GM12891 (cell line): ENCODE measurements at regions not wholly inside any gene's neighbourhood (a gene's known extent, or its start where the extent isn't known, plus 50 kb on each side); places are given as distances from the start of the nearest gene placed in this dataset.

Experiments used
- POLR2A ChIP-seq: IDR thresholded peaks from 2 replicates; pipeline ENCODE4 v1.6.1; 2011; ENCODE audit warnings: low read depth, low read length, control low read depth
- POLR2AphosphoS5 ChIP-seq: IDR thresholded peaks from 2 replicates; pipeline ENCODE4 v1.6.1; 2011; ENCODE audit warnings: low read depth, low read length, control low read depth
- SPI1 ChIP-seq: IDR thresholded peaks from 2 replicates; pipeline ENCODE4 v1.6.1; 2011; ENCODE audit warnings: low read depth, low read length, control low read depth
- TAF1 ChIP-seq: IDR thresholded peaks from 2 replicates; pipeline ENCODE4 v1.6.1; 2011; ENCODE audit warnings: low read depth, low read length, control low read depth

- TF ChIP-seq TAF1 (no peak), SPI1 (no peak), POLR2A (no peak), POLR2AphosphoS5 (no peak)
These were observed 522.3 kb upstream of the JARID2 start for GRCh38 chr6:14723535-14724086.
